Naive thymus-derived CD8-positive, alpha-beta T cell (primary cell): ENCODE measurements at regions not wholly inside any gene's neighbourhood (a gene's known extent, or its start where the extent isn't known, plus 50 kb on each side); places are given as distances from the start of the nearest gene placed in this dataset.
"Not testable (repeated sequence)": the region's sequence is repeated elsewhere in the genome, so short reads cannot be mapped to it uniquely, and the experiment has no call there.

Experiments used
- ATAC-seq, 2 donors: fragments of 150-1000 bp; cut with Tn5 transposase in 1 of 2; sonication (Bioruptor Pico), chemical (Tn5 transposase) in 1 of 2; 1 replicate in 1 of 2; 2 replicates in 1 of 2; pipeline ENCODE4 v1.10.0; 2021; ENCODE audit warnings: mild to moderate bottlenecking in 2 of 2, moderate library complexity in 2 of 2
- POLR2A ChIA-PET: fragments of 350-600 bp; sonication (Branson Sonifier 250); formaldehyde crosslinking; loops from one replicate; lab custom pipeline; 2021; ENCODE audit warnings: antibody characterized with exemption; lab: Charles Lee
- DNase-seq, 10 donors: peaks; one replicate each; pipeline versions ENCODE4 v3.0.0 to v3.0.0-alpha.2; 2020 to 2022
- H3K27ac Mint-ChIP-seq, 10 donors: one replicate each; pipeline ENCODE4 v1.8.0; 2020 to 2022; ENCODE audit warnings: mild to moderate bottlenecking in 10 of 10, mixed read lengths in 10 of 10, moderate library complexity in 4 of 10, inconsistent platforms in 1 of 10
- H3K27me3 Mint-ChIP-seq, 5 donors: one replicate each; pipeline ENCODE4 v1.8.0; 2021 to 2022; ENCODE audit warnings: mixed read lengths in 5 of 5
- H3K36me3 Mint-ChIP-seq, 3 donors: one replicate each; pipeline ENCODE4 v1.8.0; 2020 to 2022; ENCODE audit warnings: mixed read lengths in 3 of 3, mild to moderate bottlenecking in 2 of 3, inconsistent platforms in 1 of 3
- H3K4me1 Mint-ChIP-seq, 4 donors: one replicate each; pipeline ENCODE4 v1.8.0; 2021 to 2022; ENCODE audit warnings: mixed read lengths in 4 of 4
- H3K4me3 Mint-ChIP-seq, 10 donors: one replicate each; pipeline ENCODE4 v1.8.0; 2020 to 2022; ENCODE audit warnings: mild to moderate bottlenecking in 10 of 10, mixed read lengths in 10 of 10, moderate library complexity in 6 of 10, inconsistent platforms in 1 of 10
- H3K9me3 Mint-ChIP-seq, 9 donors: one replicate each; pipeline ENCODE4 v1.8.0; 2020 to 2022; ENCODE audit warnings: mixed read lengths in 9 of 9, mild to moderate bottlenecking in 3 of 9, inconsistent platforms in 1 of 9, moderate library complexity in 1 of 9

GRCh38 chrX:110954428-110955100, 141.4 kb upstream of the PAK3 start:
- no peak for ATAC-seq
- peaks cover 0 to 15% (median 0%) of the 10 kb centered on the region in 5 donors for H3K27me3 Mint-ChIP-seq

GRCh38 chrX:110951472-110952269, 144.3 kb upstream of the PAK3 start:
- POLR2A ChIA-PET = no interaction called here
- peaks cover 0 to 7% (median under 1%) of the 10 kb centered on the region in 5 donors for H3K27me3 Mint-ChIP-seq
- H3K9me3 Mint-ChIP-seq = no peaks in the 10 kb centered on the region

More at GRCh38 chrX:110954428-110955100, 141.4 kb upstream of the PAK3 start:
- DNase-seq = no peak
- H3K36me3 Mint-ChIP-seq = no peaks in the 10 kb centered on the region
- H3K9me3 Mint-ChIP-seq = no peaks in the 10 kb centered on the region
- H3K4me3 Mint-ChIP-seq = no peak overlapping the region
- H3K27ac Mint-ChIP-seq = no peak overlapping the region
- no peaks in the 10 kb centered on the region for H3K4me1 Mint-ChIP-seq
- POLR2A ChIA-PET = no interaction called here

GRCh38 chrX:110944751-110945675, 149.4 kb upstream of the CHRDL1 start:
- no peak for DNase-seq
- Mint-ChIP-seq H3K9me3 (no peaks in the 10 kb centered on the region), H3K4me1 (peaks cover 0 to 1% (median 0%) of the 10 kb centered on the region in 4 donors), H3K27me3 (peaks cover 4 to 29% (median 22%) of the 10 kb centered on the region in 5 donors), H3K36me3 (no peaks in the 10 kb centered on the region), H3K27ac (no peak overlapping the region), H3K4me3 (no peak overlapping the region)
- POLR2A ChIA-PET = no interaction called here
- no peak for ATAC-seq

More at GRCh38 chrX:110951472-110952269, 144.3 kb upstream of the PAK3 start:
- H3K27ac Mint-ChIP-seq = no peak overlapping the region
- H3K4me3 Mint-ChIP-seq = no peak overlapping the region
- ATAC-seq = no peak
- DNase-seq = no peak
- H3K36me3 Mint-ChIP-seq = no peaks in the 10 kb centered on the region
- no peaks in the 10 kb centered on the region for H3K4me1 Mint-ChIP-seq

DNA sequence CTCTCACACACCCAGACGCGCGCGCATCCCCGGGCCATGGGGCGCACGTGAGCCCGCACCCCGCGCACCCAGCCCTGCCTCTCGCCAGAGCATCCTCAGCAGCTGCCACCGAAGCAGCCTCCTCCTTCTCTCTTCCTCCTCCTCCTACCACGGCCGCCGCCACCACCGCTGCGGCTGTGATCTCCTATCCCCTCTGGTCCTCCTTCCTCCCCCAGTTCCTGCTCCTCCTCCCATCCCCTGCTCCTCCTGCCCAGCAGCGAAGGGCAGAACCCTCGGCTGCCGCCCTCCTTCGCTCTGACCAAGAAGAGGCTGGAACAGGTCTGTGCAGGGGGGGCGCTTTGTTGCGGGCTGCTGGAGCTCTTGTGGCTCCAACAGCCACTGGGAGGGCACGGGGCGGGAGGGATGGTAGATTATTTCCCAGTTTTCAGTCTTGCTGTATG, 148.7 kb upstream of the CHRDL1 start:
- H3K36me3 Mint-ChIP-seq = no peaks in the 10 kb centered on the region
- no peaks in the 10 kb centered on the region for H3K9me3 Mint-ChIP-seq
- H3K4me3 Mint-ChIP-seq = no peak overlapping the region
- no peak overlapping the region for H3K27ac Mint-ChIP-seq
- peaks cover 4 to 29% (median 22%) of the 10 kb centered on the region in 5 donors for H3K27me3 Mint-ChIP-seq
- ATAC-seq (no peak), DNase-seq (no peak)
- POLR2A ChIA-PET = no interaction called here
- peaks cover 0 to 1% (median 0%) of the 10 kb centered on the region in 4 donors for H3K4me1 Mint-ChIP-seq

DNA sequence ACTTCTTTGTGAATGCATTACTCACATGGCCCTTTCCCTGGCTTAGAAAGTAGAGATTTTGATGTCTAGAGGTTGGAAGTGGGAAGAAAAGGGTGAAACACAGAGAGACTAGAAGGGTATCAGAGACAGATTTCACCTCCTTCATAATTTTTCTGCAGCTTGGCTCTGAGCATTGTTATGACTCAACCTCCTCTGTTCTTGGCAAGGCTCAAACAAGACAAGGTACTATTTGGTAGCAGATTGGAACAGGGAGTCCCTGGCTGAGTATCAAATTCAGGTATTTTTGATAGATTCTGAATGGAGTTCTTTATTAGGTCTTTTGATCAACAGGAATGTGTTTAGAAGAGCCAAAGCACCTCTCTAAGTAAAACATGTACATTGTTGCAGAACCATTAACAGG, 146.3 kb upstream of the CHRDL1 start:
- ATAC-seq = no peak

GRCh38 chrX:110938977-110939732, 143.5 kb upstream of the CHRDL1 start:
- ATAC-seq (no peak), DNase-seq (no peak)
- no peaks in the 10 kb centered on the region for H3K9me3 Mint-ChIP-seq
- H3K4me3 Mint-ChIP-seq = no peak overlapping the region
- POLR2A ChIA-PET = no interaction called here
- no peaks in the 10 kb centered on the region for H3K4me1 Mint-ChIP-seq
- peaks cover 2 to 20% (median 12%) of the 10 kb centered on the region in 5 donors for H3K27me3 Mint-ChIP-seq
- no peak overlapping the region for H3K27ac Mint-ChIP-seq
- H3K36me3 Mint-ChIP-seq = no peaks in the 10 kb centered on the region

More for the DNA sequence above, 146.3 kb upstream of the CHRDL1 start:
- Mint-ChIP-seq H3K36me3 (no peaks in the 10 kb centered on the region), H3K4me3 (no peak overlapping the region), H3K27ac (no peak overlapping the region), H3K4me1 (peaks cover 0 to 1% (median 0%) of the 10 kb centered on the region in 4 donors), H3K9me3 (no peaks in the 10 kb centered on the region), H3K27me3 (peaks cover 6 to 41% (median 19%) of the 10 kb centered on the region in 5 donors)
- POLR2A ChIA-PET = no interaction called here
- no peak for DNase-seq

- POLR2A ChIA-PET = no interaction called here
- DNase-seq (no peak), ATAC-seq (no peak)
- H3K36me3 Mint-ChIP-seq = peaks cover 0 to 3% (median 0%) of the 10 kb centered on the region in 3 donors
- no peaks in the 10 kb centered on the region for H3K4me1 Mint-ChIP-seq
- no peak overlapping the region for H3K4me3 Mint-ChIP-seq
- peaks cover 0 to 15% (median 1%) of the 10 kb centered on the region in 9 donors for H3K9me3 Mint-ChIP-seq
- H3K27ac Mint-ChIP-seq = no peak overlapping the region
- peaks cover 0 to 14% (median 2%) of the 10 kb centered on the region in 5 donors for H3K27me3 Mint-ChIP-seq
Observed at GRCh38 chrX:110924871-110925270, 129.3 kb upstream of the CHRDL1 start.

- DNase-seq (no peak), ATAC-seq (no peak)
- Mint-ChIP-seq H3K27ac (no peak overlapping the region), H3K4me1 (no peaks in the 10 kb centered on the region), H3K9me3 (peaks cover 0 to 2% (median 0%) of the 10 kb centered on the region in 9 donors), H3K27me3 (peaks cover 0 to 14% (median 0%) of the 10 kb centered on the region in 5 donors), H3K36me3 (no peaks in the 10 kb centered on the region), H3K4me3 (no peak overlapping the region)
- POLR2A ChIA-PET = no interaction called here
Observed at GRCh38 chrX:110920991-110921390, 125.4 kb upstream of the CHRDL1 start.

DNA sequence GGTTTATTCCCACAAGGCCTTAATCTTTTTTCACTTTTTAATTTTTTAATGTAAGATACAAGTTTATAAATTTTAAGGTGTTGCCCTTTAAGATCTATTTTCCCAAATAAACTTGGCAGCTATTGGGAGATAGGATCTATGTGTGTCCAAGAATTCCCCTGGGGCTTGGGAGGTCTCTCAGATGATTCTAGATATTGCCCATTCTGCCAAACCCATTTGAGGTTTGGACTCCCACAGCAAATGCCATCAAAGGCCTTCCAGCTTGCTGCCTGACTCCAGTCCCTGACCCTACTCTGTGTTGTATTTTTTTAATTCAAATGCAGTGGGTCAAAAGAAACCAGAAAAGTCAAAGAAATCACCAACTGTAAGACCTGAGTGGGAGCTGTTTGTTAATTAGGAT, 120.0 kb upstream of the CHRDL1 start:
- H3K9me3 Mint-ChIP-seq = peaks cover 0 to 2% (median 0%) of the 10 kb centered on the region in 9 donors
- H3K4me1 Mint-ChIP-seq = no peaks in the 10 kb centered on the region
- H3K27me3 Mint-ChIP-seq = no peaks in the 10 kb centered on the region
- no peak for ATAC-seq
- no peak overlapping the region for H3K27ac Mint-ChIP-seq
- POLR2A ChIA-PET = no interaction called here
- DNase-seq = no peak
- H3K4me3 Mint-ChIP-seq = no peak overlapping the region
- H3K36me3 Mint-ChIP-seq = no peaks in the 10 kb centered on the region

DNA sequence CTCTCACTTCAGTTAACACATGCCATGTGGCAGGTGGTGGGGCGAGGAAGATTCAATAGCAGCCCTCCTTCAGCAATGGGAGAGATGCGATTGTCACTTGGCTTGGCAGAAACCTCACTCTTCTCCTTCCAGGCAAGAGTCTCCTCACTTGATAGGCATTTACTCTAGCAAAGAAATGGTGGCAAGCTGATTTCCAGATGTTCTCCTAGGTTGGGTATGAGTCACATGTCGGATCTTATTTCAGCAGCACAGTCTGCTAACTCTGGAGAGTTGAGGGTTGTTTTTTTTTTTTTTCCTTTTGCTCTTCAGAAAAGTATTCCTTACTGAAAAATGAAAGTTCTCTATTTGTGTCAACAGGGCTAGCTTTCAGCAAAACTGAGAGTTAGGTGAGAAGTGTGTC, 119.5 kb upstream of the CHRDL1 start:
- no peak overlapping the region for H3K4me3 Mint-ChIP-seq
- no peaks in the 10 kb centered on the region for H3K4me1 Mint-ChIP-seq
- no peak overlapping the region for H3K27ac Mint-ChIP-seq
- H3K9me3 Mint-ChIP-seq = peaks cover 0 to 2% (median 0%) of the 10 kb centered on the region in 9 donors
- H3K36me3 Mint-ChIP-seq = no peaks in the 10 kb centered on the region
- H3K27me3 Mint-ChIP-seq = no peaks in the 10 kb centered on the region
- DNase-seq (no peak), ATAC-seq (no peak)
- POLR2A ChIA-PET = no interaction called here

DNA sequence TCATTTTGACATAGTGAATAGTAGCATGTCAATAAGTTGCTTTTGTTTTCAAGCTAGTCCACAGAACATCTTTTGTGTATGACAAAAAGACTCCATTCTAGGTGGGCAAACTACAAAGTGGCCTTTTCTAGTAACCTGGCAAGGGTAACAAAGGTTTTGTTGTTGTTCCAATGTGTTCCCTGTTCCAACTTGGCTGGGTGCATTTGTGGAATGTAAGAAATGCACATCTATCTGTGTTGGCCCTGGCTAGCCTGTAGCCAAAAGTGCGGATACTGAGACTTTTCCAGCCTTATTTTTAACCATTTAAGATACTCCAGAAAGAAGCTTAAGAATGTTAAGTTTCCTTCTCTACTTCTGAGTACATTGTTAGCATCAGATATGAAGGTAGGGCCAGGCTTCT, 118.7 kb upstream of the CHRDL1 start:
- POLR2A ChIA-PET = no interaction called here
- H3K36me3 Mint-ChIP-seq = no peaks in the 10 kb centered on the region
- no peak for DNase-seq
- peaks cover 0 to 2% (median 0%) of the 10 kb centered on the region in 9 donors for H3K9me3 Mint-ChIP-seq
- no peak for ATAC-seq
- H3K27ac Mint-ChIP-seq = no peak overlapping the region
- no peak overlapping the region for H3K4me3 Mint-ChIP-seq
- no peaks in the 10 kb centered on the region for H3K4me1 Mint-ChIP-seq
- peaks cover 0 to 3% (median 0%) of the 10 kb centered on the region in 5 donors for H3K27me3 Mint-ChIP-seq

DNA sequence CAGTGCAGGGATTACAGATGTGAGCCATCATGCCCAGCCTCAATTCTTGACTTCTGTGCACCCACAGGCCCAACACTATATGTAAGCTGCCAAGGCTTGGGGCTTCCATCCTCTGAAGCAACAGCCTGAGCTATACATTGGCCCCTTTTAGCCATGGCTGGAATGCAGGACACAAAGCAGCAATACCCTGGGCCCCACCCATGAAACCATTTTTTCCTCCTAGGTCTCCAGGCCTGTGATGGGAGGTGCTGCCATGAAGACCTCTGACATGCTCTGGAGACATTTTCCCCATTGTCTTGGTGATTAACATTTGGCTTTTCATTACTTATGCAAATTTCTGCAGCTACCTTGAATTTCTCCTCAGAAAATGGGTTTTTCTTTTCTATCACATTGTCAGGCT, 109.1 kb upstream of the CHRDL1 start:
- H3K36me3 Mint-ChIP-seq, POLR2A ChIA-PET, H3K4me3 Mint-ChIP-seq, H3K4me1 Mint-ChIP-seq, H3K27me3 Mint-ChIP-seq, DNase-seq, ATAC-seq, H3K27ac Mint-ChIP-seq: not testable (repeated sequence)
- peaks cover 0 to 28% (median 0%) of the 10 kb centered on the region in 9 donors for H3K9me3 Mint-ChIP-seq
